ENCODE measurements at regions not wholly inside any gene's neighbourhood (a gene's known extent, or its start where the extent isn't known, plus 50 kb on each side); places are given as distances from the start of the nearest gene placed in this dataset.
A peak's percentile ranks its signal among the peaks of the same experiment; 100 is the strongest.

- TF ChIP-seq, protein P1, sequence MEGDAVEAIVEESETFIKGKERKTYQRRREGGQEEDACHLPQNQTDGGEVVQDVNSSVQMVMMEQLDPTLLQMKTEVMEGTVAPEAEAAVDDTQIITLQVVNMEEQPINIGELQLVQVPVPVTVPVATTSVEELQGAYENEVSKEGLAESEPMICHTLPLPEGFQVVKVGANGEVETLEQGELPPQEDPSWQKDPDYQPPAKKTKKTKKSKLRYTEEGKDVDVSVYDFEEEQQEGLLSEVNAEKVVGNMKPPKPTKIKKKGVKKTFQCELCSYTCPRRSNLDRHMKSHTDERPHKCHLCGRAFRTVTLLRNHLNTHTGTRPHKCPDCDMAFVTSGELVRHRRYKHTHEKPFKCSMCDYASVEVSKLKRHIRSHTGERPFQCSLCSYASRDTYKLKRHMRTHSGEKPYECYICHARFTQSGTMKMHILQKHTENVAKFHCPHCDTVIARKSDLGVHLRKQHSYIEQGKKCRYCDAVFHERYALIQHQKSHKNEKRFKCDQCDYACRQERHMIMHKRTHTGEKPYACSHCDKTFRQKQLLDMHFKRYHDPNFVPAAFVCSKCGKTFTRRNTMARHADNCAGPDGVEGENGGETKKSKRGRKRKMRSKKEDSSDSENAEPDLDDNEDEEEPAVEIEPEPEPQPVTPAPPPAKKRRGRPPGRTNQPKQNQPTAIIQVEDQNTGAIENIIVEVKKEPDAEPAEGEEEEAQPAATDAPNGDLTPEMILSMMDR (IDR thresholded peaks at IDR 0.05; ENCODE audit: low read depth, low read length): no peak
- in situ Hi-C loops (cut with HindIII; ENCODE audit: low sequenced_read_pairs): no loop called here
- DNase-seq (ENCODE audit: low read depth, low spot score): peak; percentile 62
- no peak overlapping the region for H3K4me3 ChIP-seq (ENCODE audit: low read depth, low read length)
These were observed 71.9 kb downstream of the FOXD1 start for GRCh38 chr5:73376618-73377170.

- in situ Hi-C loops (cut with HindIII; ENCODE audit: low sequenced_read_pairs): no loop called here
- no peak overlapping the region for H3K4me3 ChIP-seq (ENCODE audit: low read depth, low read length)
- TF ChIP-seq, protein P1 (IDR thresholded peaks at IDR 0.05; ENCODE audit: low read depth, low read length): no peak
- no peak for DNase-seq (ENCODE audit: low read depth, low spot score)
These were observed 72.6 kb downstream of the FOXD1 start for GRCh38 chr5:73375949-73376348.

DNA sequence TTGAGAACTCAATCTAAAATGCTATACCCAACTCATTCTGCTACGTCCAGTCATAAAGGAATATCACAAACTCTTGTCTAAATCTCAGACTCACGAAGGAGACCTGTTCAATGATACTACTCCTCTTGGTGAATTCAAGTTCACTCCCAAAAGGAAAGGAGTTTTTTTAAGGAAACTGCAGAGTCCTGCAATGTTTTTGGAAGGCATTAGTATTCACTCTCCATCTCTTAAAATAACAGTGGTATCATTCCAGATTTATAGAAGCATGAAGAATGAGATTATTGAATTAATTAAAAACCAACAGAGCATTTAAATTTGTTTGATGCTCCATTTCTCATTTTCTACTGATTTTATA lies 73.4 kb downstream of the FOXD1 start:
- no peak for DNase-seq (ENCODE audit: low read depth, low spot score)
- H3K4me3 ChIP-seq (ENCODE audit: low read depth, low read length): no peak overlapping the region
- TF ChIP-seq, protein P1 (IDR thresholded peaks at IDR 0.05; ENCODE audit: low read depth, low read length): no peak
- in situ Hi-C loops (cut with HindIII; ENCODE audit: low sequenced_read_pairs): no loop called here

GRCh38 chr5:73374520-73375190 lies 73.9 kb downstream of the FOXD1 start:
- peak; percentile 66 for DNase-seq (ENCODE audit: low read depth, low spot score)
- in situ Hi-C loops (cut with HindIII; ENCODE audit: low sequenced_read_pairs): no loop called here
- no peak overlapping the region for H3K4me3 ChIP-seq (ENCODE audit: low read depth, low read length)
- TF ChIP-seq, protein P1 (IDR thresholded peaks at IDR 0.05; ENCODE audit: low read depth, low read length): no peak

GRCh38 chr5:73373814-73374510 lies 74.6 kb downstream of the FOXD1 start:
- TF ChIP-seq, protein P1 (IDR thresholded peaks at IDR 0.05; ENCODE audit: low read depth, low read length): no peak
- in situ Hi-C loops (cut with HindIII; ENCODE audit: low sequenced_read_pairs): no loop called here
- DNase-seq (ENCODE audit: low read depth, low spot score): no peak

GRCh38 chr5:73370640-73371583 lies 77.7 kb downstream of the FOXD1 start:
- in situ Hi-C loops (cut with HindIII; ENCODE audit: low sequenced_read_pairs): no loop called here
- TF ChIP-seq, protein P1 (IDR thresholded peaks at IDR 0.05; ENCODE audit: low read depth, low read length): no peak
- H3K4me3 ChIP-seq (ENCODE audit: low read depth, low read length): no peak overlapping the region
- peak; percentile 93 for DNase-seq (ENCODE audit: low read depth, low spot score)

More at GRCh38 chr5:73373814-73374510, 74.6 kb downstream of the FOXD1 start:
- H3K4me3 ChIP-seq (ENCODE audit: low read depth, low read length): no peak overlapping the region
